ENCODE measurements at regions not wholly inside any gene's neighbourhood (a gene's known extent, or its start where the extent isn't known, plus 50 kb on each side); places are given as distances from the start of the nearest gene placed in this dataset.

DNA sequence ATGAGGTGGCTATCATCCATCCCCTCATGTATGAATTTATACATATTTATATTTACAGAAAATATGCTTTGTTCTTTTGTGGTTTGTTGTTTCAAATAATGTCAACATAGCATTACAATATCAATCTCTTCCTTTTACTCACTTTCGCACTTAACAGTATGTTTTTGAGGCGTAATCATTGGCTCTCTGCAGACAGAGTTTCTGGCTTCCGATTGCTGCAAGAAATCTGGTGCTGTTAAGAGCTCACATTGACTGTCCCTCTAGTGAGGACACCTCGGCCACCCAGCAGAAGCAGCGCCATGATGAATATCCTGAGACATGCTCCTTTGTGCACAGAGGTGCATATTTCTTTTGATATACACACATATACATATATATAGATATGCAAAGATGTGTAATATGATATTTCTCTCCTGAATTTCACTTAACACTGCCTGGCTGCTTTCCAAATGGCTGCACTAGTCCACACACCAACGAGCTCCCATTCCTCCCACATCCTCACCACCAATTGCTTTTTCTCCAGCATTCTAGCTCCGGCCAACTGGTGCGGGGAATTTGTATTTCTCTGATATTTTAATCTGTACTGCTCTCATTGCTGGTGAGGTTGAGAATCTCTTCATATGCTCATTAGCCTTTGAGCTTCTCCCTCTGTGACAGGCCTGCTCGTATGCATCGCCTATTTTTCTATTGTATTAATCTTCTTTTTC, 248.4 kb downstream of the SIPA1L2 start:
- no peak overlapping the region for H3K4me3 ChIP-seq (ENCODE audit: low read depth, low read length)
- TF ChIP-seq, protein P1, sequence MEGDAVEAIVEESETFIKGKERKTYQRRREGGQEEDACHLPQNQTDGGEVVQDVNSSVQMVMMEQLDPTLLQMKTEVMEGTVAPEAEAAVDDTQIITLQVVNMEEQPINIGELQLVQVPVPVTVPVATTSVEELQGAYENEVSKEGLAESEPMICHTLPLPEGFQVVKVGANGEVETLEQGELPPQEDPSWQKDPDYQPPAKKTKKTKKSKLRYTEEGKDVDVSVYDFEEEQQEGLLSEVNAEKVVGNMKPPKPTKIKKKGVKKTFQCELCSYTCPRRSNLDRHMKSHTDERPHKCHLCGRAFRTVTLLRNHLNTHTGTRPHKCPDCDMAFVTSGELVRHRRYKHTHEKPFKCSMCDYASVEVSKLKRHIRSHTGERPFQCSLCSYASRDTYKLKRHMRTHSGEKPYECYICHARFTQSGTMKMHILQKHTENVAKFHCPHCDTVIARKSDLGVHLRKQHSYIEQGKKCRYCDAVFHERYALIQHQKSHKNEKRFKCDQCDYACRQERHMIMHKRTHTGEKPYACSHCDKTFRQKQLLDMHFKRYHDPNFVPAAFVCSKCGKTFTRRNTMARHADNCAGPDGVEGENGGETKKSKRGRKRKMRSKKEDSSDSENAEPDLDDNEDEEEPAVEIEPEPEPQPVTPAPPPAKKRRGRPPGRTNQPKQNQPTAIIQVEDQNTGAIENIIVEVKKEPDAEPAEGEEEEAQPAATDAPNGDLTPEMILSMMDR (conservative IDR thresholded peaks at IDR 0.05; ENCODE audit: low read depth, low read length) = no peak
- peak; percentile 38 for DNase-seq (ENCODE audit: low read depth)

DNA sequence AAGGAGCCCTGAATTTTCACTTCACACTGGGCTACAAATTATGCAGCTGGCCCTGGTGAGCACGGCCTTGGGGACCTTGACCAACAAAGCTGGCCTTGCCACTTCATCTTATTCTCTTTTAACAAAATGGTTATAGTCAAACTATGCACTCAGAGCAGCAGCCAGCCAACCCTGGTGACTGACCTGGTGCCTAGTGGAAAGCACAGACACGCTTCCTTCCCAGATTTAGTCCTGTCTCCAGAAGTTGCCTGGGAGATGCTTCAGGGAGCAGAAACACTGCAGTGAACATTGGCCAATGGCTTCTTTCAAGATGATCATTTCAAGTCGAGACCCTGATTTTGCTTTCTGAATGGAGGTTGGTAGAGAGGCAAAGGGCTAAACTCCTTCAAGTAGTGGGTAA, 249.3 kb downstream of the SIPA1L2 start:
- H3K4me3 ChIP-seq (ENCODE audit: low read depth, low read length) = no peak overlapping the region
- TF ChIP-seq, protein P1 (conservative IDR thresholded peaks at IDR 0.05; ENCODE audit: low read depth, low read length) = no peak
- DNase-seq (ENCODE audit: low read depth) = no peak

DNA sequence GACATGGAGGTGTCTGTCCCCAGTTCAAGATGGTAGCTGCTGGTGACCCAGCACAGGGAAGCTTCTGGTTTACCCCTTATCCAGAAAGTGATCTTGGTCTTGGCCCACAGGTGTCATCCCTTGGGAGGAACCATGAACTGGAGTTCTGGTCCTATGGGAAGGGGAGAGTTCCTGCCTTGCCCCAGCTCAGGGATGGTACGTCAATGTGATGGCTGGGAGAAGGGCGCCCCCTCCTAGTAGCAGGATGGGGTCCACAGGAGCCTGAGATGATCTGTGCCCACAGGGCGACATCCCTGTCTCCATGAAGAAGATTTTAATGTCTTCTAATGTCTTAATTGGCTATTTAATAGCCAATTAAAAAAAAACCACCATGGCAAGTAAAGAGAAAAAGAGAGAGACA, 249.8 kb downstream of the SIPA1L2 start:
- TF ChIP-seq, protein P1 (conservative IDR thresholded peaks at IDR 0.05; ENCODE audit: low read depth, low read length) = no peak
- H3K4me3 ChIP-seq (ENCODE audit: low read depth, low read length) = no peak overlapping the region
- DNase-seq (ENCODE audit: low read depth) = no peak

DNA sequence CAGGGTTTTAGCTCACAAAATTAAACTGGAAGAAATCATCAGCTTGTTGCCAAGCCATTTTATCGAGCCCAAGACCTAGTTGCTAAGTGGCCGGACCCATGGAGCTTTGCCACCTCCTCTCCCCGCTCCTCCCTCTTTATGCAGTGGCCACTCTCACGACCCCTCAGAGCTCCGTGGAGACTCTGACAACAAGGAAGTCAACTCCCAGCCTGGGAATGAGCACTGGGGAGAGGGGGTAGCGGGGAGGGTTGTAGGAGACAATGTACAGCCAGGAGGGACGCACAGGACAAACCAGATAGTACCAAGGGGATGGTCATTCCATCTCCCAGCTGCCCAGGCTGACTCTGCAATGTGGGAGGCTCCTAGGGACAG, 250.9 kb downstream of the SIPA1L2 start:
- no peak overlapping the region for H3K4me3 ChIP-seq (ENCODE audit: low read depth, low read length)
- TF ChIP-seq, protein P1 (conservative IDR thresholded peaks at IDR 0.05; ENCODE audit: low read depth, low read length) = no peak
- DNase-seq (ENCODE audit: low read depth) = no peak

DNA sequence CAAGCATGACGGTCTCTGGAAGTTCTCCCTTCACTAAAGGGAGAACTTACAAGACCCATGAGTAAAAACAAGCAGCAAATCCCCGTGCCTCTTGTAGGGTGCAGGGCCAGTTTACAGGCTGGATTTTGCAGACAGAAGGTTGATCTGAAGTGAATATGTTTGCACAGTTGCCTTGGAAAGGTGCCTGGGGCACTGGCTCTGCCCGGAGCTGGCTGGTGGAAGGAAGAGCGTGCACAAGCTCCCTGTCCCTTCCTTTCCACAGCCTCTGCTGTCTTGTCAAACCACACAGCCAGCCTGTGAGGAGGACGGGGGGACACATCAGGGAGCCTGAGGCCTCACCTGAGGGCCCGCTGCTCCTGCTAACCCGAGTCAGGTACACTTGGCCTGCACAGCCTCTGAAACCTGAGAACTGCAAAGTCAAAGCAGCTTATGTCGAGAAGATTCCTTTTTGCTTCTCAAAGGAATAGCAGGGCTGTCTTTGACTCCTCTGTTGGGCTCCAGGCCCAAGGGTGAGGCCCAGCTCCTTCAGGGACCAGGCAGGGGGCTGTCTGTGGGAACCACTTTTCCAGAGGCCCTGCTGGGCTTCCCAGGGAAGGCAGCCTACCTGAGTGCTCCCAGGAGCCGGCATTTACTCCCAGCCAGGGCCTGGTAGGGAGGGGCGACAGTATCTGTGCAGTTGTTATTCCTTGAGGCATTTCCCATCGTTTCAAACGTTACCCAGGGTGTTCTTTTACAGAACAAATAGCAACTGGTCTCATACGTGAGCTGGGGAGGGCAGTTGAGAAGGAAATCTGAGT, 251.5 kb downstream of the SIPA1L2 start:
- DNase-seq (ENCODE audit: low read depth) = peak; percentile 4
- no peak overlapping the region for H3K4me3 ChIP-seq (ENCODE audit: low read depth, low read length)
- TF ChIP-seq, protein P1 (conservative IDR thresholded peaks at IDR 0.05; ENCODE audit: low read depth, low read length) = no peak

DNA sequence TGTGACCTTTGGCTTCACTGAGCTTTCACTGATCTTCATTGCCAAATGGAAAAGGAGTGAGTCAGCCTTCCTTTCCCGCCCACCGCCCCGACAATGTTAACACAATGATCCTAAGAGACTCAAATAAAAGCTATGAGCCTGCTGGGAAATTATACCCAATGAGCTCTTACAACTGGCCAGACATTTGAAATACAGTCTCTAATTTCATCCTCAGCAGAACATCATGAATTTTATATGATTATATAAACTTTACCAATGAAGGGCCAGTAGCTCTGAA, 252.5 kb downstream of the SIPA1L2 start:
- no peak overlapping the region for H3K4me3 ChIP-seq (ENCODE audit: low read depth, low read length)
- DNase-seq (ENCODE audit: low read depth) = peak; percentile 57
- TF ChIP-seq, protein P1 (conservative IDR thresholded peaks at IDR 0.05; ENCODE audit: low read depth, low read length) = no peak

Data from choroid plexus epithelial cell (primary cell).